ENCODE measurements at regions not wholly inside any gene's neighbourhood (a gene's known extent, or its start where the extent isn't known, plus 50 kb on each side); places are given as distances from the start of the nearest gene placed in this dataset.

DNA sequence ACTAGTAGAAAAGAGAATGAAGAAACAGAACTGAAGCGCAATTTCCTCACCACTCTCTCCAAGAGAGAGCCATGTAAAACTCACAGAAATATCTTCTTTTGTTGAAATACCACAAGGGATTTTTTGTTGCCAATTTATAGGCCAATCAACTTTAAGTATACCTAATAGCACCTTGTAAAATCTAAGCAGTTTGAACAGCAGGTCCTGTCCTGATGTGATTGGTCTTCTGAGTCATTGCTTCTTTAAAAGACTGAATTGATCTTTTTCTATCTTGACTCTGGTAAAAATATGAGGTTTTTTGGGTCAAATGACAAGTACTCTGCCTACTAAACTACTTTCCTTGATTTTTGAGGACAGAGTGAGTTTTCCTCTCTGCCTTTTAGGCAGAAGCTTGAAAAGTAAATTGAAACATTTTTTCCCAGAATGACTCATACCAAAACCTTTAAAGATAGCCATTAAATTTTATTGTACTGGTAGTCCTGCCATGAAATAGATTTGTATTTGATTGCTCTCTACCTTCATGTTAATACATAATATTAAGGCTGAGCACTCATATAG lies 343.9 kb upstream of the CBLB start:
- Histone ChIP-seq H3K9me3 (ENCODE audit: control insufficient read depth in 4 of 4, low read length in 3 of 4) (no peaks in the 10 kb centered on the region), H3K27me3 (ENCODE audit: control insufficient read depth in 4 of 4, insufficient read depth in 4 of 4, low read length in 3 of 4) (no peaks in the 10 kb centered on the region), H3K9ac (ENCODE audit: low read depth in 1 of 2, low read length in 2 of 2) (no peak overlapping the region), H3K36me3 (ENCODE audit: control insufficient read depth in 4 of 4, insufficient read depth in 3 of 4, low read depth in 1 of 4, low read length in 3 of 4) (no peaks in the 10 kb centered on the region), H3K27ac (ENCODE audit: low read depth in 1 of 2, low read length in 2 of 2) (no peak overlapping the region), H3K4me1 (ENCODE audit: control insufficient read depth in 4 of 4, insufficient read depth in 4 of 4, low read length in 3 of 4) (peaks cover 0 to 2% (median 0%) of the 10 kb centered on the region in 4 donors), H3K4me3 (ENCODE audit: low read depth in 1 of 3, low read length in 3 of 3) (no peak overlapping the region)
- TF ChIP-seq, protein P1, sequence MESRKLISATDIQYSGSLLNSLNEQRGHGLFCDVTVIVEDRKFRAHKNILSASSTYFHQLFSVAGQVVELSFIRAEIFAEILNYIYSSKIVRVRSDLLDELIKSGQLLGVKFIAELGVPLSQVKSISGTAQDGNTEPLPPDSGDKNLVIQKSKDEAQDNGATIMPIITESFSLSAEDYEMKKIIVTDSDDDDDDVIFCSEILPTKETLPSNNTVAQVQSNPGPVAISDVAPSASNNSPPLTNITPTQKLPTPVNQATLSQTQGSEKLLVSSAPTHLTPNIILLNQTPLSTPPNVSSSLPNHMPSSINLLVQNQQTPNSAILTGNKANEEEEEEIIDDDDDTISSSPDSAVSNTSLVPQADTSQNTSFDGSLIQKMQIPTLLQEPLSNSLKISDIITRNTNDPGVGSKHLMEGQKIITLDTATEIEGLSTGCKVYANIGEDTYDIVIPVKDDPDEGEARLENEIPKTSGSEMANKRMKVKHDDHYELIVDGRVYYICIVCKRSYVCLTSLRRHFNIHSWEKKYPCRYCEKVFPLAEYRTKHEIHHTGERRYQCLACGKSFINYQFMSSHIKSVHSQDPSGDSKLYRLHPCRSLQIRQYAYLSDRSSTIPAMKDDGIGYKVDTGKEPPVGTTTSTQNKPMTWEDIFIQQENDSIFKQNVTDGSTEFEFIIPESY (IDR thresholded peaks at IDR 0.05), result no peak
- TF ChIP-seq FOXA1 (IDR thresholded peaks at IDR 0.05), result no peak
- TF ChIP-seq HNF4A (conservative IDR thresholded peaks at IDR 0.05), result no peak
- TF ChIP-seq, protein P2, sequence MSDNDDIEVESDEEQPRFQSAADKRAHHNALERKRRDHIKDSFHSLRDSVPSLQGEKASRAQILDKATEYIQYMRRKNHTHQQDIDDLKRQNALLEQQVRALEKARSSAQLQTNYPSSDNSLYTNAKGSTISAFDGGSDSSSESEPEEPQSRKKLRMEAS (IDR thresholded peaks at IDR 0.05), result no peak
- TF ChIP-seq JUND (IDR thresholded peaks at IDR 0.05), result no peak
- no peak for TF ChIP-seq HNF4G (IDR thresholded peaks at IDR 0.05)
- no peak for TF ChIP-seq EGR1 (IDR thresholded peaks at IDR 0.05; ENCODE audit: low read depth in 2 of 2)
- TF ChIP-seq GABPA (IDR thresholded peaks at IDR 0.05 in 1 of 2, conservative IDR thresholded peaks at IDR 0.05 in 1 of 2), result no peak
- TF ChIP-seq TAF1 (conservative IDR thresholded peaks at IDR 0.05), result no peak
- no peak for TF ChIP-seq YY1 (IDR thresholded peaks at IDR 0.05)
- TF ChIP-seq, protein P3, sequence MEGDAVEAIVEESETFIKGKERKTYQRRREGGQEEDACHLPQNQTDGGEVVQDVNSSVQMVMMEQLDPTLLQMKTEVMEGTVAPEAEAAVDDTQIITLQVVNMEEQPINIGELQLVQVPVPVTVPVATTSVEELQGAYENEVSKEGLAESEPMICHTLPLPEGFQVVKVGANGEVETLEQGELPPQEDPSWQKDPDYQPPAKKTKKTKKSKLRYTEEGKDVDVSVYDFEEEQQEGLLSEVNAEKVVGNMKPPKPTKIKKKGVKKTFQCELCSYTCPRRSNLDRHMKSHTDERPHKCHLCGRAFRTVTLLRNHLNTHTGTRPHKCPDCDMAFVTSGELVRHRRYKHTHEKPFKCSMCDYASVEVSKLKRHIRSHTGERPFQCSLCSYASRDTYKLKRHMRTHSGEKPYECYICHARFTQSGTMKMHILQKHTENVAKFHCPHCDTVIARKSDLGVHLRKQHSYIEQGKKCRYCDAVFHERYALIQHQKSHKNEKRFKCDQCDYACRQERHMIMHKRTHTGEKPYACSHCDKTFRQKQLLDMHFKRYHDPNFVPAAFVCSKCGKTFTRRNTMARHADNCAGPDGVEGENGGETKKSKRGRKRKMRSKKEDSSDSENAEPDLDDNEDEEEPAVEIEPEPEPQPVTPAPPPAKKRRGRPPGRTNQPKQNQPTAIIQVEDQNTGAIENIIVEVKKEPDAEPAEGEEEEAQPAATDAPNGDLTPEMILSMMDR (IDR thresholded peaks at IDR 0.05; ENCODE audit: low read depth, low read length, missing input control), result no peak
- TF ChIP-seq, protein P4, sequence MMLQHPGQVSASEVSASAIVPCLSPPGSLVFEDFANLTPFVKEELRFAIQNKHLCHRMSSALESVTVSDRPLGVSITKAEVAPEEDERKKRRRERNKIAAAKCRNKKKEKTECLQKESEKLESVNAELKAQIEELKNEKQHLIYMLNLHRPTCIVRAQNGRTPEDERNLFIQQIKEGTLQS (IDR thresholded peaks at IDR 0.05), result no peak
- TF ChIP-seq, protein P5, sequence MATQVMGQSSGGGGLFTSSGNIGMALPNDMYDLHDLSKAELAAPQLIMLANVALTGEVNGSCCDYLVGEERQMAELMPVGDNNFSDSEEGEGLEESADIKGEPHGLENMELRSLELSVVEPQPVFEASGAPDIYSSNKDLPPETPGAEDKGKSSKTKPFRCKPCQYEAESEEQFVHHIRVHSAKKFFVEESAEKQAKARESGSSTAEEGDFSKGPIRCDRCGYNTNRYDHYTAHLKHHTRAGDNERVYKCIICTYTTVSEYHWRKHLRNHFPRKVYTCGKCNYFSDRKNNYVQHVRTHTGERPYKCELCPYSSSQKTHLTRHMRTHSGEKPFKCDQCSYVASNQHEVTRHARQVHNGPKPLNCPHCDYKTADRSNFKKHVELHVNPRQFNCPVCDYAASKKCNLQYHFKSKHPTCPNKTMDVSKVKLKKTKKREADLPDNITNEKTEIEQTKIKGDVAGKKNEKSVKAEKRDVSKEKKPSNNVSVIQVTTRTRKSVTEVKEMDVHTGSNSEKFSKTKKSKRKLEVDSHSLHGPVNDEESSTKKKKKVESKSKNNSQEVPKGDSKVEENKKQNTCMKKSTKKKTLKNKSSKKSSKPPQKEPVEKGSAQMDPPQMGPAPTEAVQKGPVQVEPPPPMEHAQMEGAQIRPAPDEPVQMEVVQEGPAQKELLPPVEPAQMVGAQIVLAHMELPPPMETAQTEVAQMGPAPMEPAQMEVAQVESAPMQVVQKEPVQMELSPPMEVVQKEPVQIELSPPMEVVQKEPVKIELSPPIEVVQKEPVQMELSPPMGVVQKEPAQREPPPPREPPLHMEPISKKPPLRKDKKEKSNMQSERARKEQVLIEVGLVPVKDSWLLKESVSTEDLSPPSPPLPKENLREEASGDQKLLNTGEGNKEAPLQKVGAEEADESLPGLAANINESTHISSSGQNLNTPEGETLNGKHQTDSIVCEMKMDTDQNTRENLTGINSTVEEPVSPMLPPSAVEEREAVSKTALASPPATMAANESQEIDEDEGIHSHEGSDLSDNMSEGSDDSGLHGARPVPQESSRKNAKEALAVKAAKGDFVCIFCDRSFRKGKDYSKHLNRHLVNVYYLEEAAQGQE (IDR thresholded peaks at IDR 0.05), result no peak
- TF ChIP-seq RXRA (IDR thresholded peaks at IDR 0.05), result no peak
- TF ChIP-seq FOXA2 (IDR thresholded peaks at IDR 0.05), result no peak
- TF ChIP-seq SP1 (IDR thresholded peaks at IDR 0.05), result no peak
- no peak for DNase-seq (ENCODE audit: low spot score)
- WGBS, result 96% methylated on average over 1 of the region's 1 CpG

DNA sequence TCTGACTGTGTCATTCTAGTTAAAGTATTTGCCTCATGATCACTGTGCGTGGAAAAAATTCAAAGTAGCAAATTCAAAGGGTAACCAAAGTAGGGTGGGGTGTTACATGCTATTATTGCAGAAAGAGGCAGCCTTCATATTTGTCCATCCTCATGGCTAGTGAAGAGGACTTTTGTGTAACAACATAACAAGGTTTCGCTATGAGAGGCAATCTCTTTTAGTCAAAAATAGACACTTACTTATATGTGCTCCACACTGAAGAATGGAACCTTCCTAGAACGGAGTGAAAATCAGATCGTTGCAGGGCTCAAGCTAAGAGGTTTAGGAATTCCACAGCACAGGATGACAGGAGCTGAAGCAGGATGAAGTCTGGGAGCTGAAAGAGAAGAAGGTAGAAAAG lies 345.1 kb upstream of the CBLB start:
- no peak overlapping the region for H3K27ac ChIP-seq (ENCODE audit: low read depth in 1 of 2, low read length in 2 of 2)
- peaks cover 0 to 2% (median 0%) of the 10 kb centered on the region in 4 donors for H3K4me1 ChIP-seq (ENCODE audit: control insufficient read depth in 4 of 4, insufficient read depth in 4 of 4, low read length in 3 of 4)
- no peak for DNase-seq (ENCODE audit: low spot score)
- no peaks in the 10 kb centered on the region for H3K36me3 ChIP-seq (ENCODE audit: control insufficient read depth in 4 of 4, insufficient read depth in 3 of 4, low read depth in 1 of 4, low read length in 3 of 4)
- H3K9ac ChIP-seq (ENCODE audit: low read depth in 1 of 2, low read length in 2 of 2), result no peak overlapping the region
- H3K27me3 ChIP-seq (ENCODE audit: control insufficient read depth in 4 of 4, insufficient read depth in 4 of 4, low read length in 3 of 4), result no peaks in the 10 kb centered on the region
- TF ChIP-seq RAD21 (IDR thresholded peaks at IDR 0.05) (no peak), SP1 (IDR thresholded peaks at IDR 0.05) (no peak), YY1 (IDR thresholded peaks at IDR 0.05) (no peak), HNF4A (conservative IDR thresholded peaks at IDR 0.05) (no peak), GABPA (IDR thresholded peaks at IDR 0.05 in 1 of 2, conservative IDR thresholded peaks at IDR 0.05 in 1 of 2) (no peak), JUND (IDR thresholded peaks at IDR 0.05) (no peak), RXRA (IDR thresholded peaks at IDR 0.05) (no peak)
- TF ChIP-seq, protein P2 (IDR thresholded peaks at IDR 0.05), result no peak
- TF ChIP-seq, protein P4 (IDR thresholded peaks at IDR 0.05), result no peak
- TF ChIP-seq, protein P5 (IDR thresholded peaks at IDR 0.05), result no peak
- no peak overlapping the region for H3K4me3 ChIP-seq (ENCODE audit: low read depth in 1 of 3, low read length in 3 of 3)
- no peaks in the 10 kb centered on the region for H3K9me3 ChIP-seq (ENCODE audit: control insufficient read depth in 4 of 4, low read length in 3 of 4)
- 94% methylated on average over 4 of the region's 4 CpGs for WGBS

All from liver (tissue), 8 donors.